ENCODE measurements at regions not wholly inside any gene's neighbourhood (a gene's known extent, or its start where the extent isn't known, plus 50 kb on each side); places are given as distances from the start of the nearest gene placed in this dataset.

- H2BK12ac ChIP-seq (ENCODE audit: insufficient read length, low read depth, low read length): no peak overlapping the region
- no peak overlapping the region for H3K18ac ChIP-seq (ENCODE audit: insufficient read length, low read depth, low read length)
- H3K79me1 ChIP-seq (ENCODE audit: insufficient read depth, low read depth, low read length, poor library complexity, severe bottlenecking): no peaks in the 10 kb centered on the region
- H4K20me1 ChIP-seq (ENCODE audit: control insufficient read depth, insufficient read depth, insufficient read length): no peaks in the 10 kb centered on the region
- H3T11ph ChIP-seq (ENCODE audit: low read length): no peak overlapping the region
- no peaks in the 10 kb centered on the region for H3K27me3 ChIP-seq (ENCODE audit: insufficient read depth, low read length)
- H3K4me1 ChIP-seq (ENCODE audit: insufficient read depth, low read length): no peaks in the 10 kb centered on the region
- TF ChIP-seq CTCF (conservative IDR thresholded peaks at IDR 0.05): no peak
- no peak overlapping the region for H2BK15ac ChIP-seq (ENCODE audit: low read depth, low read length)
- H3K56ac ChIP-seq (ENCODE audit: insufficient read length, low read depth, low read length): no peak overlapping the region
- H3K27ac ChIP-seq (ENCODE audit: insufficient read length, low read depth, low read length): no peak overlapping the region
- no peak overlapping the region for H3K9ac ChIP-seq (ENCODE audit: extremely low read depth, insufficient read length, low read length)
- no peak overlapping the region for H3K14ac ChIP-seq (ENCODE audit: insufficient read depth, low read length)
- no peak overlapping the region for H2BK20ac ChIP-seq (ENCODE audit: low read depth, low read length, poor library complexity, severe bottlenecking)
- no peak overlapping the region for H2AK5ac ChIP-seq (ENCODE audit: insufficient read length, low read length)
- no peaks in the 10 kb centered on the region for H3K9me3 ChIP-seq (ENCODE audit: control insufficient read depth, low read depth, low read length)
- Mint-ChIP-seq H3K4me1 (peaks cover 6 to 11% of the 10 kb centered on the region in 2 experiments), H3K9me3 (no peaks in the 10 kb centered on the region), H3K27me3 (ENCODE audit: low read depth) (no peaks in the 10 kb centered on the region), H3K4me3 (no peak overlapping the region), H3K36me3 (ENCODE audit: insufficient read depth in 1 of 3, low read depth in 3 of 3) (no peaks in the 10 kb centered on the region; a peak in 1 of 7 replicates), H3K27ac (no peak overlapping the region)
- no peak overlapping the region for H4K5ac ChIP-seq (ENCODE audit: insufficient read length, low read depth, low read length)
- H3K4ac ChIP-seq (ENCODE audit: low read depth, low read length): no peak overlapping the region
- no peak overlapping the region for H3K4me2 ChIP-seq (ENCODE audit: insufficient read depth, insufficient read length, low read length)
- no peak overlapping the region for H4K8ac ChIP-seq (replicated peaks; ENCODE audit: insufficient read length, low read depth, low read length)
- no peak overlapping the region for H2AFZ ChIP-seq (ENCODE audit: low read length)
- no peaks in the 10 kb centered on the region for H3K79me2 ChIP-seq (ENCODE audit: insufficient read depth, low read length)
- no peak overlapping the region for H2BK120ac ChIP-seq (ENCODE audit: low read depth, low read length, poor library complexity, severe bottlenecking)
- no peak overlapping the region for H4K91ac ChIP-seq (ENCODE audit: insufficient read length, low read depth, low read length)
- no peak overlapping the region for H3K23ac ChIP-seq (ENCODE audit: insufficient read length, low read depth, low read length)
- no peak for DNase-seq
- no peaks in the 10 kb centered on the region for H3K23me2 ChIP-seq (ENCODE audit: insufficient read length, low read depth, low read length, poor library complexity, severe bottlenecking)
- H2BK5ac ChIP-seq (ENCODE audit: insufficient read length, low read length): no peak overlapping the region
Observed at GRCh38 chr6:153590411-153590810, 448.6 kb upstream of the OPRM1 start.
